HepG2 (cell line): ENCODE measurements at regions not wholly inside any gene's neighbourhood (a gene's known extent, or its start where the extent isn't known, plus 50 kb on each side); places are given as distances from the start of the nearest gene placed in this dataset.

Source experiments
- EZH2 ChIP-seq: conservative IDR thresholded peaks from 2 replicates; pipeline ENCODE4 v1.6.1; 2012; ENCODE audit warnings: mild to moderate bottlenecking, low read depth, low read length, moderate library complexity
- PAX8 ChIP-seq: sonication (generic); formaldehyde crosslinking; IDR thresholded peaks from 2 replicates; pipeline ENCODE4 v1.8.0; 2022; ENCODE audit warnings: mild to moderate bottlenecking, missing genetic modification reagents, borderline replicate concordance
- RCOR2 ChIP-seq: IDR thresholded peaks from 2 replicates; pipeline ENCODE4 v1.6.1; 2016; ENCODE audit warnings: missing biosample characterization, missing genetic modification reagents
- SP1 ChIP-seq, 2 experiments: fragments of 450-650 bp in 1 of 2; sonication (generic) in 1 of 2; formaldehyde crosslinking in 1 of 2; IDR thresholded peaks; 2 replicates each; pipeline versions ENCODE4 v1.4.0 to v1.6.1; 2016 to 2020; ENCODE audit warnings: missing genetic modification reagents in 1 of 2
- TF ChIP-seq, protein P1 (sequence below): IDR thresholded peaks from 2 replicates; pipeline ENCODE4 v1.6.1; 2016; ENCODE audit warnings: low read depth, control low read depth
- TF ChIP-seq, protein P2 (sequence below): sonication (generic); formaldehyde crosslinking; IDR thresholded peaks from 2 replicates; pipeline ENCODE4 v1.5.0; 2020; ENCODE audit warnings: mild to moderate bottlenecking, missing genetic modification reagents, moderate library complexity
- TF ChIP-seq, protein P3 (sequence below), 2 experiments: fragments of 450-650 bp in 1 of 2; sonication (generic) in 1 of 2; formaldehyde crosslinking in 1 of 2; IDR thresholded peaks; 2 replicates each; pipeline versions ENCODE4 v1.6.1 to v1.8.0; 2016 to 2022; ENCODE audit warnings: antibody characterized with exemption in 1 of 2, mild to moderate bottlenecking in 1 of 2, missing genetic modification reagents in 1 of 2

DNA sequence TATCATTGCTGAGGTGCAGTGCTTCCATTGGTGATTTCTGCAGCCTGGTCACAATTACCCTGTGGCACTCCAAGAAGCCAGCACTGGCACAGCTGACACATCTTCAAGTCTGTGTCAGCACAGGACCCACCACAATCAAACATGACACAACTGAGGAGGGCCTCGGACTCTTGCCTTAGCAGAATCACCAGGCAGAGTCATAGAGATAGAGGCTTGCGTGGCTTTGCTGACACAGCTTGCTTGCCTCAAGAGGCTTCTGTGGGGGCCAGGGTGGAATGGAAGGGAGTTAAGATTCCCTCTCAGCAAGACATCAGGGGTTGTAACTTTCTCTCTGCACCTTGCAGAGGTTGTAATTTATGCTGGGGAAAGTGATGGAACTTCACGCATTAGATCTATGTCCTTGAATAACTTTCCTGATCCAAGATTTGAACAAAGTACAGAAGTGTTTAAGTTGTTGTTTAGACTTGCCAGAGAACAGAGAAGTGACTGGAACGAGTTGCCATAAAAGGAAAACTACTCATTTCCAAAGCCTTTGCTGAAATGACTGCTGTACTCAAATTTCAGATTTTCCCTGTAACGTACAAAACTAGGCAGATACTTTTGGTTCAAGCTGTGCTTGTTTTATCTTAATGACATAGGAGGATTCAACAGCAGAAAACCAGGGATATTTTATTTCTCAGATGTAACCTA is 170.7 kb downstream of the DIPK2A start:
- TF ChIP-seq RCOR2 (CRISPR knock-in tag): no peak
- TF ChIP-seq EZH2: no peak
- no peak for TF ChIP-seq SP1 (IDR thresholded peaks at IDR 0.05)
- TF ChIP-seq SP1 (CRISPR knock-in tag; IDR thresholded peaks at IDR 0.05): no peak
- TF ChIP-seq PAX8 (CRISPR knock-in tag): no peak
- TF ChIP-seq, protein P1, sequence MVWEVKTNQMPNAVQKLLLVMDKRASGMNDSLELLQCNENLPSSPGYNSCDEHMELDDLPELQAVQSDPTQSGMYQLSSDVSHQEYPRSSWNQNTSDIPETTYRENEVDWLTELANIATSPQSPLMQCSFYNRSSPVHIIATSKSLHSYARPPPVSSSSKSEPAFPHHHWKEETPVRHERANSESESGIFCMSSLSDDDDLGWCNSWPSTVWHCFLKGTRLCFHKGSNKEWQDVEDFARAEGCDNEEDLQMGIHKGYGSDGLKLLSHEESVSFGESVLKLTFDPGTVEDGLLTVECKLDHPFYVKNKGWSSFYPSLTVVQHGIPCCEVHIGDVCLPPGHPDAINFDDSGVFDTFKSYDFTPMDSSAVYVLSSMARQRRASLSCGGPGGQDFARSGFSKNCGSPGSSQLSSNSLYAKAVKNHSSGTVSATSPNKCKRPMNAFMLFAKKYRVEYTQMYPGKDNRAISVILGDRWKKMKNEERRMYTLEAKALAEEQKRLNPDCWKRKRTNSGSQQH (CRISPR knock-in tag): no peak
- TF ChIP-seq, protein P2, sequence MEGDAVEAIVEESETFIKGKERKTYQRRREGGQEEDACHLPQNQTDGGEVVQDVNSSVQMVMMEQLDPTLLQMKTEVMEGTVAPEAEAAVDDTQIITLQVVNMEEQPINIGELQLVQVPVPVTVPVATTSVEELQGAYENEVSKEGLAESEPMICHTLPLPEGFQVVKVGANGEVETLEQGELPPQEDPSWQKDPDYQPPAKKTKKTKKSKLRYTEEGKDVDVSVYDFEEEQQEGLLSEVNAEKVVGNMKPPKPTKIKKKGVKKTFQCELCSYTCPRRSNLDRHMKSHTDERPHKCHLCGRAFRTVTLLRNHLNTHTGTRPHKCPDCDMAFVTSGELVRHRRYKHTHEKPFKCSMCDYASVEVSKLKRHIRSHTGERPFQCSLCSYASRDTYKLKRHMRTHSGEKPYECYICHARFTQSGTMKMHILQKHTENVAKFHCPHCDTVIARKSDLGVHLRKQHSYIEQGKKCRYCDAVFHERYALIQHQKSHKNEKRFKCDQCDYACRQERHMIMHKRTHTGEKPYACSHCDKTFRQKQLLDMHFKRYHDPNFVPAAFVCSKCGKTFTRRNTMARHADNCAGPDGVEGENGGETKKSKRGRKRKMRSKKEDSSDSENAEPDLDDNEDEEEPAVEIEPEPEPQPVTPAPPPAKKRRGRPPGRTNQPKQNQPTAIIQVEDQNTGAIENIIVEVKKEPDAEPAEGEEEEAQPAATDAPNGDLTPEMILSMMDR: no peak
- TF ChIP-seq, protein P3, sequence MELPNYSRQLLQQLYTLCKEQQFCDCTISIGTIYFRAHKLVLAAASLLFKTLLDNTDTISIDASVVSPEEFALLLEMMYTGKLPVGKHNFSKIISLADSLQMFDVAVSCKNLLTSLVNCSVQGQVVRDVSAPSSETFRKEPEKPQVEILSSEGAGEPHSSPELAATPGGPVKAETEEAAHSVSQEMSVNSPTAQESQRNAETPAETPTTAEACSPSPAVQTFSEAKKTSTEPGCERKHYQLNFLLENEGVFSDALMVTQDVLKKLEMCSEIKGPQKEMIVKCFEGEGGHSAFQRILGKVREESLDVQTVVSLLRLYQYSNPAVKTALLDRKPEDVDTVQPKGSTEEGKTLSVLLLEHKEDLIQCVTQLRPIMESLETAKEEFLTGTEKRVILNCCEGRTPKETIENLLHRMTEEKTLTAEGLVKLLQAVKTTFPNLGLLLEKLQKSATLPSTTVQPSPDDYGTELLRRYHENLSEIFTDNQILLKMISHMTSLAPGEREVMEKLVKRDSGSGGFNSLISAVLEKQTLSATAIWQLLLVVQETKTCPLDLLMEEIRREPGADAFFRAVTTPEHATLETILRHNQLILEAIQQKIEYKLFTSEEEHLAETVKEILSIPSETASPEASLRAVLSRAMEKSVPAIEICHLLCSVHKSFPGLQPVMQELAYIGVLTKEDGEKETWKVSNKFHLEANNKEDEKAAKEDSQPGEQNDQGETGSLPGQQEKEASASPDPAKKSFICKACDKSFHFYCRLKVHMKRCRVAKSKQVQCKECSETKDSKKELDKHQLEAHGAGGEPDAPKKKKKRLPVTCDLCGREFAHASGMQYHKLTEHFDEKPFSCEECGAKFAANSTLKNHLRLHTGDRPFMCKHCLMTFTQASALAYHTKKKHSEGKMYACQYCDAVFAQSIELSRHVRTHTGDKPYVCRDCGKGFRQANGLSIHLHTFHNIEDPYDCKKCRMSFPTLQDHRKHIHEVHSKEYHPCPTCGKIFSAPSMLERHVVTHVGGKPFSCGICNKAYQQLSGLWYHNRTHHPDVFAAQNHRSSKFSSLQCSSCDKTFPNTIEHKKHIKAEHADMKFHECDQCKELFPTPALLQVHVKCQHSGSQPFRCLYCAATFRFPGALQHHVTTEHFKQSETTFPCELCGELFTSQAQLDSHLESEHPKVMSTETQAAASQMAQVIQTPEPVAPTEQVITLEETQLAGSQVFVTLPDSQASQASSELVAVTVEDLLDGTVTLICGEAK (IDR thresholded peaks at IDR 0.05): no peak
- TF ChIP-seq, protein P3 (CRISPR knock-in tag; IDR thresholded peaks at IDR 0.05): no peak
